GM12891 (cell line): ENCODE measurements at regions not wholly inside any gene's neighbourhood (a gene's known extent, or its start where the extent isn't known, plus 50 kb on each side); places are given as distances from the start of the nearest gene placed in this dataset.
"Not testable (repeated sequence)": the region's sequence is repeated elsewhere in the genome, so short reads cannot be mapped to it uniquely, and the experiment has no call there.

Source experiments
- PAX5 ChIP-seq: IDR thresholded peaks from 2 replicates; pipeline ENCODE4 v1.6.1; 2011; ENCODE audit warnings: low read length, moderate library complexity, mild to moderate bottlenecking; ENCODE audit not compliant: insufficient read depth, severe bottlenecking
- POLR2A ChIP-seq: IDR thresholded peaks from 2 replicates; pipeline ENCODE4 v1.6.1; 2011; ENCODE audit warnings: low read depth, low read length, control low read depth

GRCh38 chr15:66980326-66980725, 85.1 kb upstream of the SMAD3 start:
- TF ChIP-seq POLR2A, PAX5: not testable (repeated sequence)
